H1 (cell line): ENCODE measurements at regions not wholly inside any gene's neighbourhood (a gene's known extent, or its start where the extent isn't known, plus 50 kb on each side); places are given as distances from the start of the nearest gene placed in this dataset.

Experiments
- CTCF ChIA-PET: fragments of 300-600 bp; sonication (Branson Sonifier 250); formaldehyde crosslinking; loops from one replicate; lab custom pipeline; 2021; ENCODE audit not compliant: partially characterized antibody; lab: Charles Lee
- POLR2A ChIA-PET: fragments of 300-600 bp; sonication (Branson Sonifier 250); formaldehyde crosslinking; loops from one replicate; lab custom pipeline; 2021; ENCODE audit warnings: inconsistent platforms; ENCODE audit not compliant: partially characterized antibody; lab: Charles Lee
- DNase-seq, 2 experiments: peaks; one replicate each; pipeline versions ENCODE4 v3.0.0 to v3.0.0-alpha.2; 2010 to 2022; ENCODE audit warnings: low spot score in 2 of 2, low read depth in 1 of 2, mixed read lengths in 1 of 2
- FAIRE-seq: peaks from 2 replicates; lab custom pipeline; 2011; peaks lifted over from hg19 to GRCh38; lab: Jason Lieb, UNC
- H2AFZ ChIP-seq: 2 replicates; pipeline ENCODE4 v1.8.1; 2012; ENCODE audit warnings: low read length, inconsistent platforms
- H2AK5ac ChIP-seq: 2 replicates; pipeline ENCODE4 v1.6.1; 2013; ENCODE audit warnings: low read depth, low read length
- H2BK120ac ChIP-seq: replicated peaks from 2 replicates; pipeline ENCODE3; 2013; ENCODE audit warnings: low read depth, low read length, inconsistent platforms
- H2BK12ac ChIP-seq: 2 replicates; pipeline ENCODE4 v1.6.1; 2013; ENCODE audit warnings: low read depth, low read length
- H2BK15ac ChIP-seq: 2 replicates; pipeline ENCODE4 v1.6.1; 2013; ENCODE audit warnings: low read length
- H2BK20ac ChIP-seq: 2 replicates; pipeline ENCODE4 v1.6.1; 2013; ENCODE audit warnings: low read length
- H2BK5ac ChIP-seq: 2 replicates; pipeline ENCODE4 v1.6.1; 2013; ENCODE audit warnings: low read depth, low read length
- H3K14ac ChIP-seq: 2 replicates; pipeline ENCODE4 v1.6.1; 2013; ENCODE audit warnings: inconsistent platforms; ENCODE audit not compliant: insufficient read length
- H3K18ac ChIP-seq: 2 replicates; pipeline ENCODE4 v1.6.1; 2013; ENCODE audit warnings: low read length; ENCODE audit errors: extremely low read depth
- H3K23ac ChIP-seq: 2 replicates; pipeline ENCODE4 v1.6.1; 2013; ENCODE audit warnings: inconsistent platforms; ENCODE audit not compliant: insufficient read length
- H3K23me2 ChIP-seq: 2 replicates; pipeline ENCODE4 v1.6.1; 2013; ENCODE audit warnings: low read depth, low read length
- H3K27ac ChIP-seq: 2 replicates; pipeline ENCODE4 v1.6.1; 2011; ENCODE audit warnings: low read depth, low read length, inconsistent platforms
- H3K27me3 ChIP-seq, 4 experiments: replicated peaks in 1 of 4; 1 replicate in 1 of 4; 2 replicates in 3 of 4; pipeline versions ENCODE4 v1.6.1 to v1.8.1; 2011 to 2013; ENCODE audit warnings: low read length in 3 of 4, mild to moderate bottlenecking in 3 of 4, inconsistent platforms in 2 of 4, mixed read lengths in 2 of 4, moderate library complexity in 1 of 4; ENCODE audit not compliant: control insufficient read depth in 3 of 4, insufficient read depth in 3 of 4; ENCODE audit errors: extremely low read depth in 1 of 4
- H3K36me3 ChIP-seq, 4 experiments: 2 replicates each; pipeline versions ENCODE4 v1.6.1 to v1.8.1; 2011 to 2013; ENCODE audit warnings: mild to moderate bottlenecking in 4 of 4, low read length in 3 of 4, moderate library complexity in 2 of 4, control low read depth in 1 of 4, inconsistent platforms in 1 of 4; ENCODE audit not compliant: insufficient read depth in 4 of 4, control insufficient read depth in 2 of 4
- H3K4ac ChIP-seq: replicated peaks from 2 replicates; pipeline ENCODE3; 2013; ENCODE audit warnings: low read length, low read depth, mixed read lengths, inconsistent platforms; ENCODE audit not compliant: insufficient read length
- H3K4me1 ChIP-seq, 4 experiments: replicated peaks in 1 of 4; 1 replicate in 1 of 4; 2 replicates in 3 of 4; pipeline versions ENCODE4 v1.6.1 to v1.8.1; 2011 to 2013; ENCODE audit warnings: low read length in 3 of 4, inconsistent platforms in 2 of 4, mixed read lengths in 1 of 4; ENCODE audit not compliant: insufficient read depth in 4 of 4, control insufficient read depth in 3 of 4
- H3K4me2 ChIP-seq, 2 experiments: 2 replicates each; pipeline versions ENCODE4 v1.6.1 to v1.8.1; 2011 to 2013; ENCODE audit warnings: low read depth in 2 of 2, low read length in 2 of 2, control low read depth in 1 of 2, inconsistent platforms in 1 of 2, mild to moderate bottlenecking in 1 of 2; ENCODE audit not compliant: insufficient read depth in 1 of 2
- H3K4me3 ChIP-seq, 4 experiments: fragments of 200-600, 300-600 bp in 1 of 4; sonication (generic), shearing (Covaris generic), sonication (Bioruptor Twin) in 1 of 4; 2 replicates each; pipeline versions ENCODE4 v1.5.1 to v1.8.1; 2011 to 2016; ENCODE audit warnings: low read length in 4 of 4, low read depth in 3 of 4, control low read depth in 2 of 4, inconsistent platforms in 2 of 4, mild to moderate bottlenecking in 2 of 4, mixed read lengths in 1 of 4, moderate library complexity in 1 of 4; ENCODE audit not compliant: insufficient read depth in 2 of 4; ENCODE audit errors: extremely low read depth in 1 of 4
- H3K56ac ChIP-seq: replicated peaks from 2 replicates; pipeline ENCODE3; 2013; ENCODE audit warnings: low read depth, mild to moderate bottlenecking, mixed read lengths, low read length, inconsistent platforms; ENCODE audit not compliant: insufficient read length
- H3K79me1 ChIP-seq: 2 replicates; pipeline ENCODE4 v1.6.1; 2013; ENCODE audit warnings: low read depth, low read length, control low read depth
- H3K79me2 ChIP-seq, 2 experiments: 2 replicates each; pipeline versions ENCODE4 v1.6.1 to v1.8.1; 2012 to 2013; ENCODE audit warnings: low read length in 2 of 2, mild to moderate bottlenecking in 2 of 2, inconsistent platforms in 1 of 2; ENCODE audit not compliant: insufficient read depth in 2 of 2, control insufficient read depth in 1 of 2
- H3K9ac ChIP-seq, 4 experiments: replicated peaks in 1 of 4; 1 replicate in 1 of 4; 2 replicates in 3 of 4; pipeline versions ENCODE4 v1.6.1 to v1.8.1; 2011 to 2013; ENCODE audit warnings: low read depth in 3 of 4, low read length in 3 of 4, control low read depth in 2 of 4, mild to moderate bottlenecking in 2 of 4, moderate library complexity in 2 of 4, inconsistent platforms in 1 of 4; ENCODE audit errors: extremely low read depth in 1 of 4
- H3K9me3 ChIP-seq, 2 experiments: 2 replicates each; pipeline versions ENCODE4 v1.6.1 to v1.8.1; 2012 to 2013; ENCODE audit warnings: mild to moderate bottlenecking in 2 of 2, moderate library complexity in 2 of 2, control low read depth in 1 of 2, inconsistent platforms in 1 of 2, low read depth in 1 of 2, low read length in 1 of 2, mixed read lengths in 1 of 2; ENCODE audit not compliant: insufficient read depth in 2 of 2
- H4K20me1 ChIP-seq, 2 experiments: replicated peaks in 1 of 2; 2 replicates each; pipeline versions ENCODE3 to v1.8.1; 2011 to 2013; ENCODE audit warnings: inconsistent platforms in 2 of 2, low read length in 2 of 2, mild to moderate bottlenecking in 1 of 2; ENCODE audit not compliant: insufficient read depth in 2 of 2, control insufficient read depth in 1 of 2
- H4K5ac ChIP-seq: 2 replicates; pipeline ENCODE4 v1.6.1; 2013; ENCODE audit warnings: low read length, low read depth, mixed read lengths, inconsistent platforms; ENCODE audit not compliant: insufficient read length
- H4K8ac ChIP-seq: 2 replicates; pipeline ENCODE4 v1.8.0; 2013; ENCODE audit warnings: mild to moderate bottlenecking, moderate library complexity, low read length, inconsistent platforms; ENCODE audit not compliant: insufficient read depth; ENCODE audit errors: extremely low read depth
- H4K91ac ChIP-seq: replicated peaks from 2 replicates; pipeline ENCODE3; 2013; ENCODE audit warnings: low read length, mixed read lengths, inconsistent platforms; ENCODE audit not compliant: insufficient read length
- CBX8 ChIP-seq: fragments of 300-800, 300-1000 bp; sonication (generic); IDR thresholded peaks from 2 replicates; pipeline ENCODE4 v1.7.1; 2016; ENCODE audit warnings: low read depth, low read length, borderline replicate concordance
- POLR2AphosphoS5 ChIP-seq: IDR thresholded peaks from 2 replicates; pipeline ENCODE4 v1.6.1; 2011; ENCODE audit warnings: low read depth, low read length
- SIX5 ChIP-seq: IDR thresholded peaks from 2 replicates; pipeline ENCODE4 v1.6.1; 2011; ENCODE audit warnings: mild to moderate bottlenecking, low read depth, low read length
- WGBS, 2 experiments: shearing (Covaris generic) in 1 of 2; methylation state at CpG; one replicate each; pipeline versions ENCODE4 v1.1.6 to v1.1.7; 2013 to 2015; ENCODE audit warnings: low lambda C conversion rate in 2 of 2, mixed read lengths in 2 of 2, inconsistent platforms in 1 of 2, low coverage in 1 of 2, missing lambda C conversion rate in 1 of 2; ENCODE audit not compliant: insufficient replicate concordance in 2 of 2, insufficient coverage in 1 of 2, insufficient read length in 1 of 2; ENCODE audit errors: extremely low coverage in 1 of 2, missing lambda C conversion rate in 1 of 2; 5-methylcytosine and 5-hydroxymethylcytosine counted together
- TF ChIP-seq, protein P1 (sequence below): IDR thresholded peaks from 2 replicates; pipeline ENCODE4 v1.6.1; 2011; ENCODE audit warnings: low read depth, mild to moderate bottlenecking, low read length; ENCODE audit not compliant: insufficient read depth

DNA sequence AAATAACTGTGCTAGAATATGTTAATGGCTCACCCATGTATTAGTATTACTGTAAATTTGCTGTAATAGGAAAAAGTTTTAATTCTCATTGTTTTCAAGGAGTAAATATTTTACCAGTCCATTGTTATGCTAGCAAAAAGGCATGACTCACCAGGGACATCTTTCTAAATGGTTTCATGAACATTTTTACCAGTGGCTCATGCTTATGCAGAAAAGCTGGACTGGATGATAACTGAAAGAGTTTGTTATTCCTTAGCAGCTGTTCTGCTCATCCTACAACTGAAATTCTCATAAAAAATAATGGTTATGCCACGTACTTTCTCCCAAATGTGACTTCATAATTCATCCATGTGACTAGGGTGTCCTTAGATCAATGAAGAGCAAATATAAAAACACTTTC lies 111.9 kb upstream of the PCDH18 start:
- no peak overlapping the region for H2BK12ac ChIP-seq
- POLR2A ChIA-PET: no interaction called here
- H3K4ac ChIP-seq: no peak overlapping the region
- H3K18ac ChIP-seq: no peak overlapping the region
- H3K79me1 ChIP-seq: no peaks in the 10 kb centered on the region
- no peak overlapping the region for H4K8ac ChIP-seq
- H2AK5ac ChIP-seq: no peak overlapping the region
- no peak overlapping the region for H3K4me3 ChIP-seq
- no peak overlapping the region for H3K9ac ChIP-seq
- no peaks in the 10 kb centered on the region for H3K27me3 ChIP-seq
- no peak overlapping the region for H4K91ac ChIP-seq
- H3K27ac ChIP-seq: no peak overlapping the region
- no peak for TF ChIP-seq POLR2AphosphoS5
- no peak for TF ChIP-seq SIX5
- TF ChIP-seq, protein P1, sequence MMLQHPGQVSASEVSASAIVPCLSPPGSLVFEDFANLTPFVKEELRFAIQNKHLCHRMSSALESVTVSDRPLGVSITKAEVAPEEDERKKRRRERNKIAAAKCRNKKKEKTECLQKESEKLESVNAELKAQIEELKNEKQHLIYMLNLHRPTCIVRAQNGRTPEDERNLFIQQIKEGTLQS: no peak
- no peak for TF ChIP-seq CBX8
- no peak overlapping the region for H2AFZ ChIP-seq
- no peaks in the 10 kb centered on the region for H3K4me1 ChIP-seq
- no peak overlapping the region for H3K4me2 ChIP-seq
- no peak overlapping the region for H2BK5ac ChIP-seq
- FAIRE-seq: no peak
- DNase-seq: no peak
- no peaks in the 10 kb centered on the region for H3K36me3 ChIP-seq
- H2BK15ac ChIP-seq: no peak overlapping the region
- H3K56ac ChIP-seq: no peak overlapping the region
- H3K79me2 ChIP-seq: no peaks in the 10 kb centered on the region
- 100% methylated on average over 1 of the region's 1 CpG; no CpG with 5 or more reads in 1 of the 2 experiments for WGBS, 2 experiments
- no peaks in the 10 kb centered on the region for H3K9me3 ChIP-seq
- no peak overlapping the region for H2BK20ac ChIP-seq
- H4K5ac ChIP-seq: no peak overlapping the region
- CTCF ChIA-PET: no interaction called here
- H3K14ac ChIP-seq: no peak overlapping the region
- no peaks in the 10 kb centered on the region for H3K23me2 ChIP-seq
- no peak overlapping the region for H2BK120ac ChIP-seq
- H3K23ac ChIP-seq: no peak overlapping the region
- H4K20me1 ChIP-seq: no peaks in the 10 kb centered on the region
